ENCODE measurements at regions not wholly inside any gene's neighbourhood (a gene's known extent, or its start where the extent isn't known, plus 50 kb on each side); places are given as distances from the start of the nearest gene placed in this dataset.

- no peak for DNase-seq (ENCODE audit: low read depth)
Measured at GRCh38 chr13:109516186-109516585, 270.2 kb downstream of the IRS2 start.

DNA sequence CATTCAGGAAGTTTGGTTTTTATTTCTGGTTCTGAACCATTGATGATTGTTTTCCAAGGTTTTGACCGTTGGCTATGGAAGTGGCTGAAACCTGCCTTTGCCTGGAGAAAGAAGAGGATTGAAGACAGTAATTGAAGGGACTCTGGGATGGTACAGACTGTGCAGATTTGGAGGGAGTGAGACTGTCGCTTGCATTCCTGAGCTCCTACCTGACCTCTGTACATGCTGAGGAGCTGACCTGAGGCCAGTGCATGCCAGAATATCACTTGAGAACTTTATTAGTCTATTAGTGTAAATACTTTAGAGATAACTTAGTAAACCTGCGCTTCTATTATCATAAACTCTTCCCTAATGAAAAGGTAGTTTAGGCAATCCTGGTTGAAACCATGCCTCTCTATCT is 276.4 kb downstream of the IRS2 start:
- no peak for DNase-seq (ENCODE audit: low read depth)

DNA sequence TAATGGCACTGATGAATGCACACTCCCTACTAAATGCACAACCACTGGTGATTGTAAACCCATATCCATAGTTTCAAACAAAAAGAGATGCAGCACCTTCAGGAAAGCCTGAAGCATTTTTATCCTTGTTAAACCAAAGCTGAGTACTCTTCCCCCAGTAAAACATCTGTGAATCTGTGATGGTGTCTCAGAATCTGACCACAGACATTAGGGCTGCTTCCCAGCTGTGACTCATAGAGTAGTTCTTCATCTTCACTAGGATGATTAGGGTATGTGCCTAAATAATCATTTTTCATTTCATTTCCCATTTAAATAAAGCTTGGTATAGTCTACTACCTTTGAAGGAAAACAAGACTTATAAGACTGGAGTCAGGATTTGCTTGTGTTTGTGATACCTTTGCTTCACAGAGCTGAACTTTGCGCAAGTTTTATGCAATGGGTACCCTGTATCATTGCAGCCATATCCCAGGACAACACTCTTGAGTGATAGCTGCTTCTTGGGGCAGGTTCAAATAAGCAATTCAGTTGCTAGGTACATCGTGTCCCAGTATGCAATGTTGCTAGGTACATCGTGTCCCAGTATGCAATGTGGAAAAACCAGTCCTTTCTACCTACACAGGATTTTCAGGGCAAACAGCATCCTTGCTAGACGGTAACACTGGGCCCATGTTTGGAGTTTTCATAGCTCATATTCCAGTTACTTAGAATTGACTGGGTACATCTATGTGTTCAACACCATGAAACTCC is 277.1 kb downstream of the IRS2 start:
- peak; percentile 46 for DNase-seq (ENCODE audit: low read depth)

DNA sequence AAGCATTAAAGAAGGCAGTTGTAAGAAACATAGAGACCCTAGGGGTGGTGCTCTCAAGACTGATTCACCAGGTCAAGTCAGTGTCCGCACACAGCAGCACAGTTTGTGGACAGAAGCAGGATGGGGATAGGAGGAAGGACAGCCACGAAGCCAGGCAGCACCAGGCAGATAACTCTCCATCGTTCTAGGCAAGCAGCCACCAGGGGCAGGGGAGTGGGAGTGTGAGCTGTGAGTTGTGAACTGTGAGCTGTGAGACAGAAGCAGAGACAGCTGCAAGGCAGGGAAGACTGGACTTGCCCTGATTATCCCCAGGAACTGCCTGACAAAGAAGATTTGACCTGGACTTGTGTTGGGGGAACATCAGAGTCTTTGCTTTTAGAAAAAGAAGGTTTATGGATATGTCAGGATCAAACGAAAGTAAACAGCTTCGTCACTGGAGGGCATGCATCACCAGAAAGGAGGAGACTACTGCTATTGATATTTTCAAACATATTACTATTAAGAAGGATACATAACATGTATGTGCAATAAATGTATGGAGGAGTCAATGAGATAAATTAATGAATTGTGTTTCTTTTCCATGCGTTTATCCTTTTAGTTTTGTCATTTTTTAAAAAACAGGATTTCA is 286.1 kb downstream of the IRS2 start:
- DNase-seq (ENCODE audit: low read depth), result no peak

GRCh38 chr13:109497917-109498316 is 288.5 kb downstream of the IRS2 start:
- DNase-seq (ENCODE audit: low read depth), result no peak

DNA sequence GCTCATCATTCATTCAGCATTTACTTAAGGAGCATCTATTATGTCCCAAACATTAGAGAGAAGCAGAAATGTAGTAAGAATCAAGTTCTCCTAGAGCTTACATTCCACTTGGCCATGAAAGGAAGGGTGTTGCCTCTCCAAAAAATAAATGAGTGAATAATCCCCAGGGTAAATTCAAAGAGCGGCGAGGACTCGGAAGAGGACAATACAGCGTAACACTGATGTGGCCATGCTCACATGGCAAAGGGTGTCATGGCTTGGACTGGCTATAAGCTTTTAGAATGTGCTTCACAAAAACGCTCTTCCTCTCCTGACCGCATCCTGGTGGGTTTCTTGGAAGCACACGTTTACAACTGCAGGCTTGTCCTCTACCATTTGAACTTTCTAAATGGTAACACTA is 290.2 kb downstream of the IRS2 start:
- DNase-seq (ENCODE audit: low read depth), result no peak

DNA sequence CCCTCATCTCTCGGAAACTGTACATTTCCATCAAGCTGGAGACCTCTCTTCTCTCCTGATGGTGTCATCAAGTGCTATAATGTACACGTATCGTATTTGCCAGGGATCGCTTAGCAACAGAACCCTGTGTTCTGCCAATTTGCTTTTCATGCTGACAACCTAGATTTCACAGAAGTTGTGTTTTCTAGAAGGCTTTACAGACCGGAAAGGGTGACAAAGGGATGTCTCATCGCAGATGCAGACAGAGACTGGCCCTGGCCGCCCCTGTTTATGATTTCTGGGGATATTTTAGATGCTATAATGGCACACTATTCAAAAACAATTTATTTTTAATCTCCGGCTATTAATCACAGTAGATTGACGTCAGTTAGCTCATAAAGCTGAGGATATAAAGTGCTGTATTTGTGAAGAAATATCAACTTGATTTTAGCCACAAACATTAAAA is 291.4 kb downstream of the IRS2 start:
- peak; percentile 65 for DNase-seq (ENCODE audit: low read depth)

DNA sequence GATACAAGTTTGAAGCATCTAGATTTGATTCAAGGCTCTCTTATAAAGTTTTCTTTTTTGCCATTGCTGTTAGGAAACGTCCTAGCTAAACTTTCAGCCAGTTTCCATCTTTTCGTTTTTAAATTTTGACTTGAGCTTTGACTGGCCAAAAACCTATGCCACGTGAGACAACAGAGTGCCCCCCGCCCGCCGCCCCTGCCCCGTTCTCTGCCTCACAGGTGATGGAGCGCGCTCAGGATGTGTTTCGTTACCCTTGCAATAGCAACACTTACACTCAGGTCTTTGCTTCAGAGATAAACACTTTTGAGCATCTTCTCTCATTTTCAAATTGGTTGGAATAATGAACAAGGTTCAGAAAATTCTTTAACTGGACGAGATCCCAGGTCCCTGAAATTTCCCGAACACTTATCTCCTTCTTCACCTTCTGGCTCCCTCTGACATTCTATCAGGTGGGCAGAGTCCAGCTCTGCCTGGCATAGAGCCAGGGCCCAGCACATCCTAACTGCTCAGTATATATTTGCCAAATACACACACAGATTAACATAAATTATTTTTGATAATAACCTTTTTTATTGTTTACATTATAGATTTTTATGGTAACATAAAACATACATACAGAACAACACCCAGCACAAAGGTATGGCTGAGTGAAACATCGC is 301.1 kb downstream of the IRS2 start:
- no peak for DNase-seq (ENCODE audit: low read depth)

DNA sequence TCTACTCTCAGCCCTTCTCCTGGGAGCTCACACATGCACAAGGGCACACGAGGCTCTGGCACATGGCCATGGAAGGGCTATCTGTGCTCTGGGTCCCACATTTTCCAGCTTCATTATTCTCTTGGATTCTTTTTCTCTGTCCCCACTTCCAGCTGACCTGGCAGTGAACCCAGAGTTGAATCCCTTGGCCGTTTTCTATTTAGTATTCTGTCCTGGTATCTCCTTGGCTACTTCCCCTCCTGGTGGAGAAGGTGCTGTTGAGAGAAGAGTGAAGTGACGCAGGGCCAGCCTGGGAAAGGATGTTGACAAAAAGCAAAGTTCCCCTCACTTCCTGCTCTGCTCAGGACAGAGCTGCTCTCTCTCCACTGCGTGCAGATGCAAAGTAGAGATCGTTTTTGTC is 303.1 kb downstream of the IRS2 start:
- no peak for DNase-seq (ENCODE audit: low read depth)

- no peak for DNase-seq (ENCODE audit: low read depth)
Measured at GRCh38 chr13:109481040-109481439, 305.3 kb downstream of the IRS2 start.

GRCh38 chr13:109480011-109480955 is 306.1 kb downstream of the IRS2 start:
- DNase-seq (ENCODE audit: low read depth), result peak; percentile 40

- DNase-seq (ENCODE audit: low read depth), result no peak
Measured at GRCh38 chr13:109479534-109479933, 306.8 kb downstream of the IRS2 start.

GRCh38 chr13:109476001-109476400 is 310.4 kb downstream of the IRS2 start:
- DNase-seq (ENCODE audit: low read depth), result no peak

DNA sequence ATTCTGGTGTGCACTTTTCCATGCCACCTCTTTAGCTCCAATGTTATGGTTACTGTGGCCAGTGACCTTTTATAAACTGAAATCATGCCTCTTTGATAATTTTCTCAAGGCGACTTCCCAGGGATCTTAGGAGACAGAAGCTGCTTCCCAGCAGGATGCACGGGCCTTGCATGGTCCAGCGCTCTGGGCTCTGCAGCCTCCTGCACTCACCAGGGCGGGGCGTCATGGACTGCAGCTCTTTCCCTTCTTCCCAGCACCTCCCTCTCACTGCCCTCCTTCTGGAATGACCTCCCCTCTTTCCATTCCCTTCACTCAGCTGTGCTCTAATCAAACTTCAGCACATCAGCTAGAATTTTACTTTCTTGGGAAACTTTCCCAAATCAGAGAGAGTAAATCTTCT is 318.3 kb downstream of the IRS2 start:
- no peak for DNase-seq (ENCODE audit: low read depth)

- DNase-seq (ENCODE audit: low read depth), result peak; percentile 70
Measured at GRCh38 chr13:109465148-109465547, 321.2 kb downstream of the IRS2 start.

GRCh38 chr13:109454167-109454917 is 332.0 kb downstream of the IRS2 start:
- peak; percentile 71 for DNase-seq (ENCODE audit: low read depth)

- no peak for DNase-seq (ENCODE audit: low read depth)
Measured at GRCh38 chr13:109451726-109452125, 334.7 kb downstream of the IRS2 start.

- no peak for DNase-seq (ENCODE audit: low read depth)
Measured at GRCh38 chr13:109448629-109449028, 337.8 kb downstream of the IRS2 start.

DNA sequence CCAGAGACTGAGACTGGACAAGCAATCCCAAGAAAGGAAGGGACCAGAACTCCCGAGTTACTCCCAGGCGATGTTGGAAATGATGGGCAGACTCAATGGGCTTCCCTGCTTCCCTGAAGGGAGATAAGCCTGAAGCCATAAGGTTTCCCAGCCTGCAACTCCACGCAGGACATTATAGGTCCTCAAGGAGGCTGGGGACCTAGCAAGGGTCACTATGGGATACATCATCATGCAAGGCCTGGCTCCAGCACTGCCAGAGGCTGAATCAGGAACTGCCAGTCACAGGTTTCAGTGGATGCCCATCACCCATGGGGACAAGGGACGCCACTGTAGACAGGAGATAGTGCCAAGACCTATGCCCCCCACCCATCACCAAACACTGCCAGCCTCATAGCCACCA is 338.7 kb downstream of the IRS2 start:
- DNase-seq (ENCODE audit: low read depth), result no peak

- no peak for DNase-seq (ENCODE audit: low read depth)
Measured at GRCh38 chr13:109440320-109440719, 346.1 kb downstream of the IRS2 start.

DNA sequence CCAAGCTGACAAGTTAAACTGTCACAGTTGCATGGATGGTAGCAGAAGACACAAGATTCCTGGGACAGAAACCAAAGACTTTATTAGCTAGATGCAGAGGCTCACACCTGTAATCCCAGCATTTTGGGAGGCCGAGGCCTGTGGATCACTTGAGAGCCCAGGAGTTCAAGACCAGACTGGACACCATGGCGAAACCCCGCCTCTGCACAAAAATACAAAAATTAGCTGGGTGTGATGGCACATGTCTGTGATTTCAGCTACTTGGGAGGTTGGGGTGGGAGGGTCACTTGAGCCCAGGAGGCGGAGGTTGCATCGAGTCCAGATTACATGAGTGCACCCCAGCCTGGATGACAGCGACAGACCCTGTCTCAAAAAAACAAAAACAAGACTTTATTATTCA is 346.6 kb downstream of the IRS2 start:
- DNase-seq (ENCODE audit: low read depth), result no peak

All from fibroblast of gingiva (primary cell).